IMR-90 (cell line): ENCODE measurements at regions not wholly inside any gene's neighbourhood (a gene's known extent, or its start where the extent isn't known, plus 50 kb on each side); places are given as distances from the start of the nearest gene placed in this dataset.

Experiments used
- ATAC-seq: fragments of 200-7000 bp; cut with Tn5 transposase; 2 replicates; pipeline ENCODE4 v1.9.1; 2020; ENCODE audit warnings: low read depth, mild to moderate bottlenecking, moderate library complexity
- BruUV-seq: library from RNA; stranded (reverse); fragments of 400-500 nt; replicated peaks from 2 replicates; lab custom pipeline; 2021; lab: Mats Ljungman, UMichigan
- CTCF ChIA-PET: fragments of 300-600 bp; formaldehyde crosslinking; extraction: SDS; loops from one replicate; lab custom pipeline; 2021; ENCODE audit warnings: antibody characterized with exemption; lab: Yijun Ruan, JAX
- POLR2A ChIA-PET: fragments of 300-600 bp; sonication (Branson Sonifier 250); formaldehyde crosslinking; loops from one replicate; lab custom pipeline; 2022; ENCODE audit warnings: antibody characterized with exemption; ENCODE audit not compliant: unreplicated experiment; lab: Charles Lee
- DNase-seq: peaks from one replicate; pipeline ENCODE4 v3.0.0; 2013
- H2AFZ ChIP-seq: replicated peaks from 2 replicates; pipeline ENCODE3; 2013; ENCODE audit warnings: low read length, mild to moderate bottlenecking; ENCODE audit not compliant: poor library complexity
- H2AK5ac ChIP-seq: 2 replicates; pipeline ENCODE4 v1.6.1; 2013; ENCODE audit warnings: low read depth, low read length, inconsistent platforms
- H2AK9ac ChIP-seq: replicated peaks from 2 replicates; pipeline ENCODE3; 2013; ENCODE audit warnings: mild to moderate bottlenecking, low read depth, low read length, moderate library complexity; ENCODE audit not compliant: poor library complexity
- H2BK120ac ChIP-seq: 2 replicates; pipeline ENCODE4 v1.6.1; 2013; ENCODE audit warnings: low read depth, low read length, inconsistent platforms
- H2BK15ac ChIP-seq: 3 replicates; pipeline ENCODE4 v1.6.1; 2013; ENCODE audit warnings: low read depth, low read length, inconsistent platforms
- H2BK20ac ChIP-seq: 2 replicates; pipeline ENCODE4 v1.6.1; 2013; ENCODE audit warnings: low read depth, mild to moderate bottlenecking, inconsistent platforms, low read length, moderate library complexity
- H2BK5ac ChIP-seq: 2 replicates; pipeline ENCODE4 v1.6.1; 2013; ENCODE audit warnings: mild to moderate bottlenecking, low read depth, low read length, inconsistent platforms; ENCODE audit not compliant: poor library complexity, severe bottlenecking
- H3K14ac ChIP-seq: replicated peaks from 2 replicates; pipeline ENCODE4 v1.6.1; 2013; ENCODE audit warnings: low read depth, low read length, inconsistent platforms
- H3K18ac ChIP-seq: 2 replicates; pipeline ENCODE4 v1.6.1; 2013; ENCODE audit warnings: low read depth, low read length, control low read depth
- H3K23ac ChIP-seq: 2 replicates; pipeline ENCODE4 v1.6.1; 2013; ENCODE audit warnings: low read depth, low read length, inconsistent platforms
- H3K27ac ChIP-seq: 2 replicates; pipeline ENCODE4 v1.5.1; 2013; ENCODE audit warnings: mild to moderate bottlenecking, control low read depth, low read length; ENCODE audit not compliant: insufficient read depth
- H3K27me3 ChIP-seq: 2 replicates; pipeline ENCODE4 v1.6.1; 2013; ENCODE audit warnings: low read length; ENCODE audit not compliant: control insufficient read depth, insufficient read depth
- H3K36me3 ChIP-seq: 2 replicates; pipeline ENCODE4 v1.6.1; 2013; ENCODE audit warnings: low read length, mixed read lengths; ENCODE audit not compliant: control insufficient read depth, insufficient read depth
- H3K4ac ChIP-seq: 2 replicates; pipeline ENCODE4 v1.6.1; 2013; ENCODE audit warnings: low read depth, low read length, inconsistent platforms
- H3K4me1 ChIP-seq: 2 replicates; pipeline ENCODE4 v1.6.1; 2013; ENCODE audit warnings: low read length, mixed read lengths; ENCODE audit not compliant: control insufficient read depth, insufficient read depth
- H3K4me2 ChIP-seq: 2 replicates; pipeline ENCODE4 v1.6.1; 2013; ENCODE audit warnings: low read depth, mild to moderate bottlenecking, control low read depth, low read length, moderate library complexity
- H3K4me3 ChIP-seq: 2 replicates; pipeline ENCODE4 v1.5.1; 2013; ENCODE audit warnings: low read depth, mild to moderate bottlenecking, control low read depth, low read length, moderate library complexity; ENCODE audit not compliant: insufficient read depth
- H3K56ac ChIP-seq: 2 replicates; pipeline ENCODE4 v1.6.1; 2013; ENCODE audit warnings: low read length, inconsistent platforms; ENCODE audit not compliant: insufficient read depth; ENCODE audit errors: extremely low read depth
- H3K79me1 ChIP-seq, 2 experiments: 2 replicates each; pipeline ENCODE4 v1.6.1; 2013; ENCODE audit warnings: low read length in 2 of 2, inconsistent platforms in 1 of 2, low read depth in 1 of 2
- H3K9ac ChIP-seq: 2 replicates; pipeline ENCODE4 v1.6.1; 2013; ENCODE audit warnings: low read depth, low read length, control low read depth
- H3K9me1 ChIP-seq: 2 replicates; pipeline ENCODE4 v1.6.1; 2013; ENCODE audit warnings: low read length, inconsistent platforms; ENCODE audit not compliant: insufficient read depth
- H3K9me3 ChIP-seq: 2 replicates; pipeline ENCODE4 v1.6.1; 2013; ENCODE audit warnings: low read length; ENCODE audit not compliant: control insufficient read depth, insufficient read depth
- H4K20me1 ChIP-seq: 2 replicates; pipeline ENCODE4 v1.6.1; 2013; ENCODE audit warnings: low read length, inconsistent platforms; ENCODE audit not compliant: insufficient read depth
- H4K5ac ChIP-seq: 2 replicates; pipeline ENCODE4 v1.6.1; 2013; ENCODE audit warnings: mild to moderate bottlenecking, low read depth, low read length, control low read depth
- H4K8ac ChIP-seq, 2 experiments: 2 replicates each; pipeline ENCODE4 v1.6.1; 2013; ENCODE audit warnings: low read depth in 2 of 2, low read length in 2 of 2, control low read depth in 1 of 2, inconsistent platforms in 1 of 2
- H4K91ac ChIP-seq: 2 replicates; pipeline ENCODE4 v1.6.1; 2013; ENCODE audit warnings: low read depth, low read length, inconsistent platforms; ENCODE audit not compliant: insufficient read depth
- BHLHE40 ChIP-seq: fragments of 150-350 bp; IDR thresholded peaks from 2 replicates; pipeline ENCODE4 v1.6.1; 2016; ENCODE audit warnings: mild to moderate bottlenecking, low read depth, low read length
- CEBPB ChIP-seq: IDR thresholded peaks from 2 replicates; pipeline ENCODE4 v1.6.1; 2012; ENCODE audit warnings: low read depth, low read length, improper control_type of control experiment
- CHD1 ChIP-seq: IDR thresholded peaks from 2 replicates; pipeline ENCODE4 v1.6.1; 2012; ENCODE audit warnings: low read depth, low read length, improper control_type of control experiment
- CTCF ChIP-seq: conservative IDR thresholded peaks from 2 replicates; pipeline ENCODE4 v1.5.1; 2012; ENCODE audit warnings: mild to moderate bottlenecking, low read depth, low read length, improper control_type of control experiment
- ELK1 ChIP-seq: fragments of 150-350 bp; IDR thresholded peaks from 2 replicates; pipeline ENCODE4 v1.6.1; 2016; ENCODE audit warnings: low read depth, mild to moderate bottlenecking, low read length, moderate library complexity, borderline replicate concordance
- FOS ChIP-seq: fragments of 150-350 bp; IDR thresholded peaks from 2 replicates; pipeline ENCODE4 v1.6.1; 2016; ENCODE audit warnings: low read depth, low read length
- MAFK ChIP-seq: IDR thresholded peaks from 2 replicates; pipeline ENCODE4 v1.6.1; 2012; ENCODE audit warnings: low read depth, low read length, improper control_type of control experiment
- MAZ ChIP-seq: IDR thresholded peaks from 2 replicates; pipeline ENCODE4 v1.6.1; 2012; ENCODE audit warnings: low read depth, mild to moderate bottlenecking, low read length, improper control_type of control experiment, moderate library complexity, borderline replicate concordance
- MXI1 ChIP-seq: IDR thresholded peaks from 2 replicates; pipeline ENCODE4 v1.6.1; 2012; ENCODE audit warnings: low read depth, mild to moderate bottlenecking, low read length, moderate library complexity, borderline replicate concordance
- NFE2L2 ChIP-seq: fragments of 150-350 bp; IDR thresholded peaks from 2 replicates; pipeline ENCODE4 v1.6.1; 2016; ENCODE audit warnings: low read depth, mild to moderate bottlenecking, low read length
- POLR2A ChIP-seq: IDR thresholded peaks from 2 replicates; pipeline ENCODE4 v1.6.1; 2012; ENCODE audit warnings: mild to moderate bottlenecking, low read depth, low read length
- RAD21 ChIP-seq: IDR thresholded peaks from 2 replicates; pipeline ENCODE4 v1.6.1; 2012; ENCODE audit warnings: low read length, improper control_type of control experiment
- RCOR1 ChIP-seq: IDR thresholded peaks from 2 replicates; pipeline ENCODE4 v1.6.1; 2012; ENCODE audit warnings: mild to moderate bottlenecking, low read length, improper control_type of control experiment; ENCODE audit not compliant: insufficient replicate concordance
- RFX5 ChIP-seq: IDR thresholded peaks from 2 replicates; pipeline ENCODE4 v1.8.0; 2012; ENCODE audit warnings: low read depth, mild to moderate bottlenecking, low read length, moderate library complexity
- SMC3 ChIP-seq: fragments of 150-350 bp; IDR thresholded peaks from 2 replicates; pipeline ENCODE4 v1.6.1; 2016; ENCODE audit warnings: low read depth, mild to moderate bottlenecking, antibody characterized with exemption, low read length, moderate library complexity
- USF2 ChIP-seq: fragments of 150-350 bp; IDR thresholded peaks from 2 replicates; pipeline ENCODE4 v1.6.1; 2017; ENCODE audit warnings: mild to moderate bottlenecking, antibody characterized with exemption, low read length, low read depth
- WGBS, 2 experiments: methylation state at CpG; one replicate each; pipeline versions ENCODE4 v1.1.5 to v1.1.7; 2013; ENCODE audit warnings: missing lambda C conversion rate in 2 of 2; ENCODE audit not compliant: insufficient read length in 1 of 2; ENCODE audit errors: extremely low coverage in 2 of 2; 5-methylcytosine and 5-hydroxymethylcytosine counted together
- dilution Hi-C: fragments of 300-500 bp; cut with HindIII; formaldehyde crosslinking; loops from one replicate; pipeline ENCODE4 v1.14.3; 2018; ENCODE audit warnings: low sequenced_read_pairs; ENCODE audit not compliant: unreplicated experiment
- in situ Hi-C: fragments of 300-500 bp; cut with MboI; formaldehyde crosslinking; loops from 3 replicates; pipeline ENCODE4 v1.14.3; 2019; ENCODE audit warnings: low sequenced_read_pairs, inconsistent platforms, mixed read lengths
- intact Hi-C: fragments of 100-400 bp; cut with micrococcal nuclease; formaldehyde crosslinking; loops from 2 replicates; pipeline ENCODE4 v1.10.0; 2022

- dilution Hi-C loops = no loop called here
Measured at GRCh38 chr6:154675602-154676088, 57.6 kb upstream of the SCAF8 start.

More at GRCh38 chr6:154675602-154676088, 57.6 kb upstream of the SCAF8 start:
- ATAC-seq (peak; percentile 98), DNase-seq (peak; percentile 96)
- Histone ChIP-seq H3K4me3 (no peak overlapping the region), H3K18ac (no peak overlapping the region), H4K5ac (no peak overlapping the region), H2BK15ac (no peak overlapping the region), H3K4ac (no peak overlapping the region), H4K8ac (no peak overlapping the region), H3K27ac (no peak overlapping the region), H2AFZ (no peak overlapping the region), H3K56ac (no peak overlapping the region), H2AK5ac (no peak overlapping the region), H3K9ac (no peak overlapping the region), H3K14ac (no peak overlapping the region), H2BK120ac (no peak overlapping the region), H2BK20ac (no peak overlapping the region), H4K91ac (no peak overlapping the region), H2BK5ac (no peak overlapping the region), H3K9me1 (no peaks in the 10 kb centered on the region), H3K79me1 (no peaks in the 10 kb centered on the region), H3K23ac (no peak overlapping the region), H4K20me1 (no peaks in the 10 kb centered on the region), H3K4me1 (no peaks in the 10 kb centered on the region), H3K9me3 (no peaks in the 10 kb centered on the region), H3K36me3 (no peaks in the 10 kb centered on the region), H3K4me2 (no peak overlapping the region), H2AK9ac (no peak overlapping the region), H3K27me3 (peaks cover 2% of the 10 kb centered on the region; the same call in 1 of the 2 replicates)
- WGBS, 2 experiments = no CpG with 5 or more reads among the region's 4 CpGs
- TF ChIP-seq CEBPB (peak; percentile 61; the same call in 1 of the 2 replicates), MXI1 (no peak), SMC3 (peak; percentile 98), CTCF (peak; percentile 100; the same call in 1 of the 2 replicates), MAZ (0 out of 2 replicates have a peak, but pooled peaks have one; percentile 29), RAD21 (peak; percentile 99), MAFK (peak; percentile 42), RCOR1 (no peak), CHD1 (no peak), USF2 (no peak), FOS (no peak), NFE2L2 (no peak), RFX5 (no peak), BHLHE40 (no peak), POLR2A (peak; percentile 56; the same call in 1 of the 2 replicates), ELK1 (no peak)
- in situ Hi-C loops = loop anchor here (5.0 to 10.0 kb wide), 4 partner anchors 127 to 569 kb away; no protein-coding TSS in a partner anchor
- ChIA-PET POLR2A (interaction anchor here (0.8 kb wide), 1 partner anchor 9 kb away, joined by 3 read pairs; no protein-coding TSS in a partner anchor), CTCF (interaction anchor here (0.5 to 3.1 kb wide), 29 partner anchors 8 to 573 kb away, joined by 3 to 20 read pairs (median 3); partner anchors contain the start of gene CNKSR3)
- intact Hi-C loops = loop anchor here (1.0 to 10.0 kb wide), 8 partner anchors 57 to 642 kb away; partner anchors contain the start of gene SCAF8
- BruUV-seq = no TSS peak
